ENCODE measurements at regions not wholly inside any gene's neighbourhood (a gene's known extent, or its start where the extent isn't known, plus 50 kb on each side); places are given as distances from the start of the nearest gene placed in this dataset.

DNA sequence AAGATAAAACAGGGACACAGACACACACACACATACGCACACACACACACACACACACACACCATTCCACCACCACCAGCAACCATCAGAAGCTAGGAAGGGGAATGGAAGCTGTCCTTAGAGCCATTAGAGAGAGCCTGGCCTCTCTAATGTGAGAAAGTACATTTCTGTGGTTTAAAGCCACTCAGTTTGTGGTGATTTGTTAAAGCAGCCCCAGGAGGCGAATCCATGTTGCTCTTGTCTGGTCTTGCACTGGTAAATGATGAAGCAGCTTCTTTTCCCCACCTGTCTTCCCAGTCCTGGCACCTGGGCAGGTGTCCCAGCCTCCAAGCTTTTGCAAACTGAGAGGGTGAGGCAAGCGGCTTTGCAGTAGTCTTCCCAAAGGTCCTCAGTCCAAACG, 118.9 kb upstream of the KL start:
- TF ChIP-seq, protein P1, sequence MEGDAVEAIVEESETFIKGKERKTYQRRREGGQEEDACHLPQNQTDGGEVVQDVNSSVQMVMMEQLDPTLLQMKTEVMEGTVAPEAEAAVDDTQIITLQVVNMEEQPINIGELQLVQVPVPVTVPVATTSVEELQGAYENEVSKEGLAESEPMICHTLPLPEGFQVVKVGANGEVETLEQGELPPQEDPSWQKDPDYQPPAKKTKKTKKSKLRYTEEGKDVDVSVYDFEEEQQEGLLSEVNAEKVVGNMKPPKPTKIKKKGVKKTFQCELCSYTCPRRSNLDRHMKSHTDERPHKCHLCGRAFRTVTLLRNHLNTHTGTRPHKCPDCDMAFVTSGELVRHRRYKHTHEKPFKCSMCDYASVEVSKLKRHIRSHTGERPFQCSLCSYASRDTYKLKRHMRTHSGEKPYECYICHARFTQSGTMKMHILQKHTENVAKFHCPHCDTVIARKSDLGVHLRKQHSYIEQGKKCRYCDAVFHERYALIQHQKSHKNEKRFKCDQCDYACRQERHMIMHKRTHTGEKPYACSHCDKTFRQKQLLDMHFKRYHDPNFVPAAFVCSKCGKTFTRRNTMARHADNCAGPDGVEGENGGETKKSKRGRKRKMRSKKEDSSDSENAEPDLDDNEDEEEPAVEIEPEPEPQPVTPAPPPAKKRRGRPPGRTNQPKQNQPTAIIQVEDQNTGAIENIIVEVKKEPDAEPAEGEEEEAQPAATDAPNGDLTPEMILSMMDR (IDR thresholded peaks at IDR 0.05) = no peak
- TF ChIP-seq, protein P2, sequence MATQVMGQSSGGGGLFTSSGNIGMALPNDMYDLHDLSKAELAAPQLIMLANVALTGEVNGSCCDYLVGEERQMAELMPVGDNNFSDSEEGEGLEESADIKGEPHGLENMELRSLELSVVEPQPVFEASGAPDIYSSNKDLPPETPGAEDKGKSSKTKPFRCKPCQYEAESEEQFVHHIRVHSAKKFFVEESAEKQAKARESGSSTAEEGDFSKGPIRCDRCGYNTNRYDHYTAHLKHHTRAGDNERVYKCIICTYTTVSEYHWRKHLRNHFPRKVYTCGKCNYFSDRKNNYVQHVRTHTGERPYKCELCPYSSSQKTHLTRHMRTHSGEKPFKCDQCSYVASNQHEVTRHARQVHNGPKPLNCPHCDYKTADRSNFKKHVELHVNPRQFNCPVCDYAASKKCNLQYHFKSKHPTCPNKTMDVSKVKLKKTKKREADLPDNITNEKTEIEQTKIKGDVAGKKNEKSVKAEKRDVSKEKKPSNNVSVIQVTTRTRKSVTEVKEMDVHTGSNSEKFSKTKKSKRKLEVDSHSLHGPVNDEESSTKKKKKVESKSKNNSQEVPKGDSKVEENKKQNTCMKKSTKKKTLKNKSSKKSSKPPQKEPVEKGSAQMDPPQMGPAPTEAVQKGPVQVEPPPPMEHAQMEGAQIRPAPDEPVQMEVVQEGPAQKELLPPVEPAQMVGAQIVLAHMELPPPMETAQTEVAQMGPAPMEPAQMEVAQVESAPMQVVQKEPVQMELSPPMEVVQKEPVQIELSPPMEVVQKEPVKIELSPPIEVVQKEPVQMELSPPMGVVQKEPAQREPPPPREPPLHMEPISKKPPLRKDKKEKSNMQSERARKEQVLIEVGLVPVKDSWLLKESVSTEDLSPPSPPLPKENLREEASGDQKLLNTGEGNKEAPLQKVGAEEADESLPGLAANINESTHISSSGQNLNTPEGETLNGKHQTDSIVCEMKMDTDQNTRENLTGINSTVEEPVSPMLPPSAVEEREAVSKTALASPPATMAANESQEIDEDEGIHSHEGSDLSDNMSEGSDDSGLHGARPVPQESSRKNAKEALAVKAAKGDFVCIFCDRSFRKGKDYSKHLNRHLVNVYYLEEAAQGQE (IDR thresholded peaks at IDR 0.05; ENCODE audit: insufficient read depth in 1 of 2, low read depth in 2 of 2, low read length in 1 of 2) = no peak
- no peak for TF ChIP-seq POLR2AphosphoS5 (IDR thresholded peaks at IDR 0.05; ENCODE audit: low read depth, low read length)

Data from Panc1 (cell line).